ES-I3 (cell line): ENCODE measurements at regions not wholly inside any gene's neighbourhood (a gene's known extent, or its start where the extent isn't known, plus 50 kb on each side); places are given as distances from the start of the nearest gene placed in this dataset.

Source experiments
- H3K36me3 ChIP-seq: 2 replicates; pipeline ENCODE4 v1.6.1; 2013; ENCODE audit warnings: mild to moderate bottlenecking, low read length, control low read depth, moderate library complexity; ENCODE audit not compliant: insufficient read depth
- H3K4me1 ChIP-seq: 2 replicates; pipeline ENCODE4 v1.6.1; 2013; ENCODE audit warnings: mild to moderate bottlenecking, control low read depth, low read length; ENCODE audit not compliant: insufficient read depth
- H3K9ac ChIP-seq: 2 replicates; pipeline ENCODE4 v1.6.1; 2013; ENCODE audit warnings: low read depth, mild to moderate bottlenecking, low read length, moderate library complexity
- H3K9me3 ChIP-seq: 2 replicates; pipeline ENCODE4 v1.6.1; 2013; ENCODE audit warnings: mild to moderate bottlenecking, low read length, moderate library complexity; ENCODE audit not compliant: control insufficient read depth, insufficient read depth

DNA sequence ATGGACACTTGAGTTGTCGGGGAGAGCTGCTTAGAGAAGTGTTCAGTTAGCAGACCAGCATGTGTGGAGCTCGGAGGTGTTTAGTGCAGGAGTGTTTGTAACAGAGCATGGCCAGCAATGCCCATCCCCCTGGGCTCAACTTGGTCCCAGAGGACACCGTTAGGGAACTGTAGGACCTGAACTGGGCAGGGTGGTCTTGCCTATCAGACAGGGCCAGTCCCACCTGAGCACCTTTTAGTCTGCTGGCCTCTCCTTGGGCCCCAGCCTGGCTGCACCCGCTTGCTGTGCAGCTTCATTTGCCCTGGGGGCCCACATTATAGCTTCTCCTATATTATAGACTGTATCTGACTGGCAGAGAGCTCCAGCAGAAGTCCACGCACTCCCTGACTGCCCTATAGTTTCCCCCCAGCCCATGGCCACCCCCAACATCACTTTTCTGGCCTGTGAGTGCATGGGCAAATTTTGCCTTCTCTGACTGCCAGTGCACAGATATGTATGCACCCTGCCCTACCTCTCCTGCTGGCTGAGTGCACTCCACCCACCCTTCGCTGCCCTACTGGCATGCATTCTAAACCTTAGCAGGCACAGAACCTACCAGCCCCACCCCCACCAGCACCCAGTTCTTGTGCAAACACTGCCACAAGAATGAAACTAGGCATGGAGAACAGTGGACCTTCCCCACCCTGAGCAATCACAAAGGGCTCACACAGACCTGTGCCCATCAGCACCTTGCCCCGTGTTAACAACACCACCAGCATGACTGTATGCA, 1030.6 kb upstream of the GHITM start:
- Histone ChIP-seq H3K36me3 (no peaks in the 10 kb centered on the region), H3K9me3 (no peaks in the 10 kb centered on the region), H3K9ac (no peak overlapping the region), H3K4me1 (no peaks in the 10 kb centered on the region)

GRCh38 chr10:83119346-83119745, 1020.0 kb upstream of the GHITM start:
- Histone ChIP-seq H3K9me3 (no peaks in the 10 kb centered on the region; the same call in 1 of the 2 replicates), H3K36me3 (no peaks in the 10 kb centered on the region), H3K9ac (no peak overlapping the region), H3K4me1 (no peaks in the 10 kb centered on the region)

- H3K9ac ChIP-seq, result no peak overlapping the region
- H3K36me3 ChIP-seq, result no peaks in the 10 kb centered on the region
- no peaks in the 10 kb centered on the region for H3K4me1 ChIP-seq
- no peaks in the 10 kb centered on the region for H3K9me3 ChIP-seq
Measured at GRCh38 chr10:83122336-83122735, 1017.0 kb upstream of the GHITM start.

GRCh38 chr10:83127942-83128575, 1011.2 kb upstream of the GHITM start:
- Histone ChIP-seq H3K36me3 (no peaks in the 10 kb centered on the region), H3K9me3 (no peaks in the 10 kb centered on the region), H3K4me1 (no peaks in the 10 kb centered on the region), H3K9ac (no peak overlapping the region)

- Histone ChIP-seq H3K9me3 (no peaks in the 10 kb centered on the region), H3K36me3 (no peaks in the 10 kb centered on the region)
Measured at GRCh38 chr10:83140811-83141210, 998.5 kb upstream of the GHITM start.

GRCh38 chr10:83142074-83142563, 997.2 kb upstream of the GHITM start:
- Histone ChIP-seq H3K9me3 (no peaks in the 10 kb centered on the region), H3K36me3 (no peaks in the 10 kb centered on the region), H3K4me1 (no peaks in the 10 kb centered on the region), H3K9ac (no peak overlapping the region)

More at GRCh38 chr10:83140811-83141210, 998.5 kb upstream of the GHITM start:
- Histone ChIP-seq H3K4me1 (no peaks in the 10 kb centered on the region), H3K9ac (no peak overlapping the region)

DNA sequence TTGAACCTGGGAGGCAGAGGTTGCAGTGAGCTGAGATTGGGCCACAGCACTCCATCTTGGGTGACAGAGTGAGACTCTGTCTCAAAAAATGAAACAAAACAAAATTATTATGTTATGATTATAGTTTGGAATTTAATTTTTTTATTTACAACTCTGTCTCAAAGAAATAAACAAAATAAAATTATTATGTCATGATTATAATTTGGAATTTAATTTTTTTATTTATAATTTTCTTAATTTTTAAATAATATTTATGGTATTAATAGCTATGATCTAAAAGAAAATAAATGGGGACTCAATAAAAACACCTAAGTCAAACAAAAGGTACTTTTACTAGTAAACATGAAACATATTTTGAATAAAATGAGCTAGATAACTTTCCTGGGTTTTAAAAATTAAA, 994.8 kb upstream of the GHITM start:
- no peak overlapping the region for H3K9ac ChIP-seq
- H3K9me3 ChIP-seq, result no peaks in the 10 kb centered on the region
- H3K36me3 ChIP-seq, result no peaks in the 10 kb centered on the region
- no peaks in the 10 kb centered on the region for H3K4me1 ChIP-seq

GRCh38 chr10:83153714-83154113, 985.6 kb upstream of the GHITM start:
- H3K9ac ChIP-seq, result no peak overlapping the region

GRCh38 chr10:83164156-83164555, 975.2 kb upstream of the GHITM start:
- H3K36me3 ChIP-seq, result no peaks in the 10 kb centered on the region
- no peak overlapping the region for H3K9ac ChIP-seq
- H3K9me3 ChIP-seq, result no peaks in the 10 kb centered on the region
- H3K4me1 ChIP-seq, result 0 out of 2 replicates have a peak, but pooled peaks cover 5% of the 10 kb centered on the region

More at GRCh38 chr10:83153714-83154113, 985.6 kb upstream of the GHITM start:
- Histone ChIP-seq H3K36me3 (no peaks in the 10 kb centered on the region), H3K4me1 (no peaks in the 10 kb centered on the region; the same call in 1 of the 2 replicates), H3K9me3 (no peaks in the 10 kb centered on the region)

DNA sequence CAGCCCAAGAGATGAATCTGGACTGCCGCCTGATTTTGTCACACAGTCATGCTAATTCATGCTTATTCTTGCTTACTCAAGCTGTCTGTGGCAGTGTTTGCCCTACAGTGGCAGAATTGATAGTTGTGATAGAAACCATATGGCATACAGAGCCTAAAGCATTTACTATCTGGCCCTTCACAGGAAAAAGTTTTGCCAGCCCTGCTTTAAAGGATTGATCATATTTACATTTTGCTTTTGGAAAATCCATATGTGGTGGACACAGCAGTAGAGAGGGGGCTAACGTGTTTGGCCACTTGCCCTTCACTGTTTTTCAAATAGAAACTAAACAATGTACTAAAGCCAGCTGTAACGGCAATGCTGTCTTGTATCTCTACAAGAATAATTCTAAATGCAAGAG, 974.0 kb upstream of the GHITM start:
- Histone ChIP-seq H3K9me3 (no peaks in the 10 kb centered on the region), H3K36me3 (no peaks in the 10 kb centered on the region), H3K4me1 (0 out of 2 replicates have a peak, but pooled peaks cover 5% of the 10 kb centered on the region), H3K9ac (no peak overlapping the region)

DNA sequence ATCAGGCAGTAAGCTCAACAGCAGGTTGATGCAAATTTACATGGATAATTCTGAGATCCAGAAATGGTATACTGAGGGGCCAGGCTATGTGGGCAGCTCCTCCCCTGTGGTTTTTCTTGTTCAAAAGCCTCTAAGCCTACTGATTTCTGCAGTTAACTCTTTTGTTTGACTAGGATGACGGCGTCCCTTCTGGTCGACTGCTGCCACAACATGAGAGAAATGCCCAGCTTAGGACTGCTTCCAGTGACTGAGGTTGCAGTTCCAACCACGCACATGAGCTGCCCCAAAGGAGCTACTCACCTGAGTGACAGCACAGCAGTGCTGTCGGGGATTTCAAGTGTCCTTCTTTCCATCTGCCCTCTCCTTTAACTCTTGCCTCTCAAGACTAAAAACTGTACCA, 973.0 kb upstream of the GHITM start:
- no peaks in the 10 kb centered on the region for H3K36me3 ChIP-seq
- 0 out of 2 replicates have a peak, but pooled peaks cover 5% of the 10 kb centered on the region for H3K4me1 ChIP-seq
- no peak overlapping the region for H3K9ac ChIP-seq
- no peaks in the 10 kb centered on the region for H3K9me3 ChIP-seq

DNA sequence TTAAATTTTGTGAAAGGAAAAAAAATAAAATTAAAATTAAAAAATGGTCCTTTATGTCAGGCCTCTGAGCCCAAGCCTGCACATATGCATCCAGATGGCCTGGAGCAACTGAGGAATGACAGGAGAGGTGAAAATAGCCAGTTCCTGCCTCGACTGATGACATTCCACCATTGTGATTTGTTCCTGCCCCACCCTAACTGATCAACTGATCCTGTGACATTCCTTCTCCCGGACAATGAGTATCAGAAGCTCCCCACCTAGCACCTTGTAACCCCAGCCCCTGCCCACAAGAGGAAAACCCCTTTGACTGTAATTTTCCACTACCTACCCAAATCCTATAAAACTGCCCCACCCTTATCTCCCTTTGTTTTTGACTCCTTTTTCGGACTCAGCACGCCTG, 972.2 kb upstream of the GHITM start:
- Histone ChIP-seq H3K9me3 (no peaks in the 10 kb centered on the region), H3K9ac (no peak overlapping the region), H3K36me3 (no peaks in the 10 kb centered on the region), H3K4me1 (0 out of 2 replicates have a peak, but pooled peaks cover 5% of the 10 kb centered on the region)

DNA sequence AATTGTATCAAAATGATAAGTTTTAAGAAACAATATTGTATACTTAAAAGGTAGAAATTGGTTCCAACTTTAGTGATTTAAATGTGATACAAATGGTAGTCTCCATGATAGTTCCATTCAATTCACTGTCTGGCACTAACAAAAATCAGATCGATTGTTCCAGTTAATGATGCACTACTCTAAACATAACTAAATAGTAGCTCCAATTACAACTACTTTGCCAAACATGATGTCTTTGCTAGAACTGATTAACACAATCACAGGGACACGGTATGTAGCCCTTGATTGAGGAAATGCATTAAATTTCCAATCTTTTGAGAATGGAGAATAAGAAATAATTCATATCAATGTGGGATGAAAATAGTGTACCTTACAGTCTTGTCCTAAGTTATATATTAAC, 962.4 kb upstream of the GHITM start:
- no peaks in the 10 kb centered on the region for H3K36me3 ChIP-seq
- H3K9ac ChIP-seq, result no peak overlapping the region
- no peaks in the 10 kb centered on the region for H3K4me1 ChIP-seq
- no peaks in the 10 kb centered on the region for H3K9me3 ChIP-seq

- no peaks in the 10 kb centered on the region for H3K9me3 ChIP-seq
Measured at GRCh38 chr10:83178526-83178925, 960.8 kb upstream of the GHITM start.

DNA sequence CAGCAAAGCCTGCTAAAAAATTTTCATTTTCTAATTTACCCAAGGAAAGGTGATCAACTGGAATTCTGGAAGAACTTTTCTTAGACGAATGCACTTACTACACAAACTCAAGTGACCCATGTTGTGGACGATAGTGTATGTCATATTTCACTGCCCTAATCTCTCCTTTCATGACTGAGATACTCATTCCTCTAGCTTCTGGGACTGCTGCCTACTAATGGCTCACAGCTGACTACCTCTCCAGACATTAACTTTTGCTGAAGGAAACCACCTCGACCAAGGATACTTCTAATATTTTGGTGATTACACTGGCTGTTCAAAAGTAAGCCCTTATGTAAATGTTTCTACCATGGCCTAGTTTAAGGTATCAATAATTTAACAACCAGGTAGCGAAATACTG, 959.9 kb upstream of the GHITM start:
- no peaks in the 10 kb centered on the region for H3K36me3 ChIP-seq
- H3K9me3 ChIP-seq, result no peaks in the 10 kb centered on the region
- H3K4me1 ChIP-seq, result no peaks in the 10 kb centered on the region
- H3K9ac ChIP-seq, result no peak overlapping the region

More at GRCh38 chr10:83178526-83178925, 960.8 kb upstream of the GHITM start:
- no peak overlapping the region for H3K9ac ChIP-seq
- H3K4me1 ChIP-seq, result no peaks in the 10 kb centered on the region
- H3K36me3 ChIP-seq, result no peaks in the 10 kb centered on the region
